Hematopoietic multipotent progenitor cell treated with erythropoietin and hydrocortisone succinate and interleukin-3 and kit ligand, for 4 days (in vitro differentiated cells): ENCODE measurements at regions not wholly inside any gene's neighbourhood (a gene's known extent, or its start where the extent isn't known, plus 50 kb on each side); places are given as distances from the start of the nearest gene placed in this dataset.
A peak's percentile ranks its signal among the peaks of the same experiment; 100 is the strongest.
"Not testable (repeated sequence)": the region's sequence is repeated elsewhere in the genome, so short reads cannot be mapped to it uniquely, and the experiment has no call there.

Experiments
- DNase-seq: peaks from one replicate; pipeline ENCODE4 v3.0.0-alpha.2; 2015

DNA sequence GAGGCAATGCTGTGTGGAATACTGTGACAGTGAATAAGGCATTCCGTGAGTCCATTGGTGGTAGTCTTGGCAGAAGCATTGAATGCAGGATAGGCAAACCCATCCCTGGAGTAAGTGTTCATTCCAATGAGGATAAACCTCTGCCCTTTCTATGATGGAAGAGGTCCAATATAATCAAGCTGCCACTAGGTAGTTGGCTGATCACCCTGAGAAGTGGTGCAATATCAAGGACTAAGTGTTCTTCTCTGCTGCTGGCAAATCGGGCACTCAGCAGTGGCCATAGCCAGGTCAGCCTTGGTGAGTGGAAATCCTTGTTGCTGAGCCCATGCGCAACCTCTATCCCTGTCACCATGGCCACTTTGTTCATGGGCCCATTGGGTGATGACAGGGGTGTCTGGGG lies 70.1 kb downstream of the FBXO4 start:
- no peak for DNase-seq

DNA sequence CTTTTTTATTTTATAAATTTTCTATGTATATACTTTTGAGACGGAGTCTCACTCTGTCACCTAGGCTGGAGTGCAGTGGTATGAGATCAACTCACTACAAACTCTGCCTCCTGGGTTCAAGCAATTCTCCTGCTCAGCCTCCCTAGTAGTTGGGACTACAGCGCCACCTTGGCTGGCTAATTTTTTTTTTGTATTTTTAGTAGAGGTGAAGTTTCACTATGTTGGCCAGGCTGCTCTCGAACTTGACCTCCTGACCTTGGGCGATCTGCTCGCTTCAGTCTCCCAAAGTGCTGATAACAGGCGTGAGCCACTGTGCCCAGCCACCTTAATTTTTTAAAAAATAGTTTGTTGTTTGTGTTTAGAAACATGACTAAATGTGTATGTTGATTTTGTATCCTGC lies 76.6 kb downstream of the FBXO4 start:
- no peak for DNase-seq

DNA sequence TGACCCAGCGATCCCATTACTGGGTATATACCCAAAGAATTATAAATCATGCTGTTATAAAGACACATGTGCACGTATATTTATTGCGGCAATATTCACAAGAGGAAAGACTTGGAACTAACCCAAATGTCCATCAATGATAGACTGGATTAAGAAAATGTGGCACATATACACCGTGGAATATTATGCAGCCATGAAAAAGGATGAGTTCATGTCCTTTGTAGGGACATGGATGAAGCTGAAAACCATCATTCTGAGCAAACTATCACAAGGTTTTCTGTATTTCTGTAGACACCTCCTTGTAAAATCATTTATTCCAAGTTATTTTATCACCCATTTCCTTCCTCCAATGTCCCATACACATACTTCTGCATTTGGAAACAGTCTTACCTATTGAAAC lies 78.8 kb downstream of the FBXO4 start:
- not testable (repeated sequence) for DNase-seq

DNA sequence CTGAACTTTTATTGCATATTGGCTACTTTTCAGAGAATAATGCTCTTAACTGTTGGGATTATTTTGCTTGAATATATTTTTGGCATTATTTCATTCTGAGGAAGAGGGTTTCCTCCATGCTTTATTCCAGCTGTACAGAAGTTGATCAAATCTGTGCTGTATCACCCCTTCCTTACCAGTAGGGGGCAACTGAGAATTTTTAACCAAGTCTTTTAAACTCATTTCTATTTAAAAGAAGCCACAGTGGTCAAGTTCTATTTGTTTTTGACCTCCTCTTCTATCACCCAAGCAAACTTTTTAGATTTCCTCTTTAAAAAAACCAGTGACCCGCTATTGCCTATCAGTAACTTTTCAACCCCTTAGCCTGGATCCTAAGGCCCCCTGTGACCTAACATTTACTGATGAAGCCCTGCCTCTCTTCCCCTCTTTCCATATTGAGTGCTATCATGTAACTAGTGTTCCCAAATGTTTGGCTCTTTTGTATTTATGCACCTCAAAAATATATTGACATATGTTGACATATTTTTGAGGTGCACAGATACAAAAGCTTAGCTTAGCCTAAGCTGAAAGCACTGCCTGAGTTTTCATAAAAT lies 80.6 kb downstream of the FBXO4 start:
- DNase-seq: peak; percentile 56

DNA sequence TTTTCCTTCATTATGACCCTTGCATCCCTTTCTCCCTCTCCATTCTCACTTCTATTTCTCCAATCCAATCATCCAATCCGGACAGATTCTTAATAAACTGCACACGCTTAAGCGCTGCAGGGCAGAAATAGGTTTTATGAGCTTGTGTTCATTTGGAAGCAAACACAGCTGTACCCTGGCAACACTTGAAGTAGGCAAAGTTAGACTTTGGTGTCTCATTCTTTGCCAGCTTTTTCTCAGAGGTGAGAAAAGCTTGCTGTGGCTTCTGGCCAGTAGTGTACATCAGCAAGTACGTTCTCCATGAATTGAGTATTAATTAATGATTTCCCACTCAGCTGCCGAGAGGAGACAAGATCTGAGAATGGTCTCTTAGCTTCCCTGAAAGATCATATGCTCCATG lies 88.5 kb downstream of the FBXO4 start:
- no peak for DNase-seq

DNA sequence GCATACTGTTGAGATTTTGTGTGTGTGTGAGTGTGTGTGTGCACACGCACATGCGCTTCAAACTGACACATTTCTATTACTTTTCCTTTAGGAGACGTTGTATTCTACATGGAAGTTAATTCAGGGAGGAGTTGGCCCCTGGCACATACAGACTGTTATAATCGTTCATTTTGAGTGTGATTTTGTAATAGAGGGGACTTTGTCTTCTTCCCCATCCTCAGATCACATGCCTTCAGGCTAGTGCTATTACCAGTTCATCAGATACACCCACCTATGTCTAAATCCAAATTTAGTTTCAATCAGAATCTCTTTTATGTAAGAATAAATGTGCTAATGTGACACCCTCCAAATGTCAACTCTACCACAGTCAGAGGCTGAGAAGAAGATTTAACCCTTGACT lies 90.2 kb downstream of the FBXO4 start:
- DNase-seq: no peak

DNA sequence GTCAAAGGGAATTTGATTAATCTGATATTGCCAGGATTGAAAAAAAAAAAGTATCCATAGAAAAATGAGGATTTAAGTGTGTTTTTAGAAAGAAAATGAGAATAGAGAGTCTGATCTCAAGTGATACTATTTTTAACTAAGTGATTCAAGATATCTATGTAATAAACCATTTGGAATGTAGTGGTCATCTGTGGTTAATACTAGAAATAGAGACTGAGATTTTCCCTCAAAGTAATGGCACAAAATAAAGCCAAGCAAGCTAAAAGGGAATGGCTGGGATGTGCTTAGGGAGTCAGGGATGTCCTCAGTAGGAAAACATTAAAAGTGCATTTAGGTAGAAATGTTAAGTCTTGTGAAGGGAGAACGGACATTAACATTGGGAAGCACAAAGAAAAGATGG lies 90.6 kb downstream of the FBXO4 start:
- DNase-seq: no peak

DNA sequence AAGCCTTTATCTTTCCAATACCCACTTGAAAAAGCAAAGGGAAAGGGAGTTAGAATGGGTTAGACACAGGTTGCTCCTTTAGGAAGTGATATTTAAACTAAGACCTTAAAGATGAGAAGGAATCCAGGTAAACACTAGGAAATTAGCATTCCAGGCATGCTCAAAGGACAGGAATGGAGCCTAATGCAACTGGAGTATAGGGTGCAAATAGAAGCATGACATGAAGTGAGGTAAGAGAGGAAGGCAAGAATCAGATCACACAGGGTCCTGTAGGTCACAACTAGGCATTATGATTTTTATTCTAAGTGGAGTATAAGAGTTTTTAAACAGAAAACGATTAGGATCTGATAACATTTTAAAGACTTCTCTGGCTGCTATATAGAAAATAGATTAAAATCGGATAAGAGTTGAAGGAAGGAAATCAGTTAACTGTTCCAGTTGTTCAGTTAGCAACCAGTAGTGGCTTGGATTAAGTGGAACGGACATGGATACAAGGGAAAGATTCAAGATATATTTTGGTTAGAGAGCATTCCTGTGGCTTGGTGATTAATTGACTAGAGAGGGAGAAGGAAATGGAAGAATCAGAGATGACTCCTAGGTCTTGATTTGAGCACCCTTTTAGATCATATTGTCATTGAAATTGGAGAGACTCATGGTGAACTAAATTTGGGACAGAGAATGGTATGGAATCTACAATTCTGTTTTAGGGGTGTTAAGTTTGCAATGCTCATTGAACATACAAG lies 95.9 kb downstream of the FBXO4 start:
- DNase-seq: no peak

DNA sequence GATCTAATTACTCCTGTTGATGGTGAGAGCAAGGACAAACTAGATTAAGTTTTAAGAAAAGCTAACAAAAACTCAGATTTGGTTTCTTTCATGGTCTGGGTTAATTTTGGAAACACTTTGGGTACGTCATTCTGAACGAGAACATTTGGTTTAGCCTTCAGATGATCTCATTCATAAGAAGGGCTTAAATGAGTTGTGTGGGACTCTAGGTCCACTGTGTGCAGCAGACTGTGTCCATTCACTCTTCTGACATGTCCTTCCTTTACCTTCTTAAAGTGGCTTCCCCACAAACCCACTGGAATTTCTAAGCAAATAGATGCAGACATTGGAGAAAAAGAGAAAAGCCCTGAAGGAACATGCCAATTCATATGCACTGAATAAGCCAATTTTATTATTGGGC lies 96.8 kb downstream of the FBXO4 start:
- no peak for DNase-seq

DNA sequence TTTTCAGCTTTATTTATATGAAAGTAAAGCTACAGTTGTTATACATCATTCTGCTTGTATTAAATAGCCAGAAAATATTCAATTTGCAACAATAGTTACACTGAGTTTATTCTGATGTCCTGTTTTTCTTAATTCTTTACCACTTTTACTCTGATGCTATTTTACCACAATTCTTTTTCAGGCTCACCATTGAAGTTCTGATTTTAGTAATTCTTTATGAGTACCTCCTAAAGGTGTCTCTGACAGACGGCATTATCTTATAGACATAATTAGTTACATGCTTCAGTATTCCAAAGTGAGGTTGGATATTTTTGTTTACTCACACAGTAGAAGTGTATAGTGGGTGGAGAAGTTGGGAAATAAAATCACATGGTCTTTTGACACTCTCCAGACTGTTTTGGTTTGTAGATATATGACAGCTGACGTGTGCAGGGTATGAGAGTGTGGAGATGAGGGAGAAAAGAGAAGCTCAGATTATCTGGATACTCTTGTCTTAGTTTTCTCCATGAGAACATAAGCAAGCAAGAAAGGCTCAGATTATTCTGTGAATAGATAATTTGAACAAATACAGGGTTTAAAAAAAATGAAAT lies 97.4 kb downstream of the FBXO4 start:
- DNase-seq: no peak

DNA sequence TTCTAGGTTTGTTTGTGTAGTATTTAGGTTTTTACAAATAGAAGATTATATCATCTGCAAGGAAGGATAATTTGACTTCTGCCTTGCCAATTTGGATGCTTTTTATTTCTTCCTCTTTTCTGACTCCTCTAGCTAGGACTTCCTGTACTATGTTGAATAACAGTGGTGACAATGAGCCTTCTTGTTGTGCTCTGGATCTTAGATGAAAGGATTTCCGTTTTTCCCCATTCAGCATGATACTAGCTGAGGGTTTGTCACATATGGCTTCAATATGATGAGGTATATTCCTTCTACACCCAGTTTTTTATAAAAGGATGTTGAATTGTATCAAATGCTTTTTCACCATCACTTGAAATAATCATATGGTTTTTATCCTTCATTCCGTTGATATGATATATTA lies 101.4 kb downstream of the FBXO4 start:
- no peak for DNase-seq

DNA sequence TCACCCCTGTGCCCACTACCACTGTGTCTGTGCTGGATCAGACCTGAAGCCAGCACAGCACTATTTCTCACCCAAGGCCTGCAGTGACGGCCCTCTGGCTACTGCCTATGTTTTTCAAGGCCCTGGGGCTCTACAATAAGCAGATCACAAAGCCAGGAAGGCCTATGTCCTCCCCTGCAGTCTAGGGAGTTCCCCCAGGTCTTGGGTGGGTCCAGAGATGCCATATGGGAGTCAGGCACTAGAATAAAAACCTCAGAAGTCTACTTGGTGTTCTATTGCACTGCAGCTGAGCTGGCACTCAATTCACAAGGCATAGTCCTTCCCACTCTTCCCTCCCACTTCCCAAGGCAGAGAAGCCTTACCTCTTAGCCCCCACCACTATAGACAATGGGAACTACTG lies 107.1 kb downstream of the FBXO4 start:
- no peak for DNase-seq

DNA sequence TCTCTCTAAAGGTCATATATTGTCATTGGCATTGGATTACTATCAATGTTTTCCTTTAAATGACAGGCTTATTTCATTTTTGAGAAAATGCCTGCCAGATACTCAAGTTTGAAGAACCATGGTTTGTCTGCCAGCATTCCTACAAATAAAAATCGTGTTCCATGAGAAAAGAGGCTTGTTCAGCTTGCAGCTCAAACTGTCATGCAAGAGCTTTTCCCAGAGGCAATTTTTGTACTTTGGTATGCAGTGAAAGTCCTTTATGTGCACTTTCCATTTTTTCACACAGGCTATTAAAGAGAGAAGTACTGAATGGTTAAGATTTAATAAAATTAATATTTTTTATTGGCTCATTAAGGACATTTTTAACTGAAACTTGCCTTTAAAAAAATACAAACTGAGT lies 110.4 kb downstream of the FBXO4 start:
- no peak for DNase-seq

DNA sequence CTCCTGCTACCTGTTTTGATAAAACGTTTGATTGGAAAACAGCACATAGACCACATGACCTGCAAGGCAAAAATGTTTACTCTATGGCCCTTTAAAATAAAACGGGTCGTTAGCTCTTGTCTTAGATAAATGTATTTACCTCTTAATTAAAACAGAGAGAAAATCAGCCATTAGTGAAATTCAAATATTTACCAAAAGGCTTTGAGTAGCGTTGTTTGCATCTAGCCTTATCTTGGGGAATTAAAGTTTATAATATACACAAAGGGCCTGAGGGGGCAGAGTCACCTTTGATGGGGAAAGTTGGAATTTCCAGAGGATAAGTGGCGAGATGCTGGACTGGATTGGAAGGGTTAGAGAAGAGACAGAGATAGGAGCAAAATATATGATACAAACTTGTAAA lies 111.3 kb downstream of the FBXO4 start:
- DNase-seq: no peak

DNA sequence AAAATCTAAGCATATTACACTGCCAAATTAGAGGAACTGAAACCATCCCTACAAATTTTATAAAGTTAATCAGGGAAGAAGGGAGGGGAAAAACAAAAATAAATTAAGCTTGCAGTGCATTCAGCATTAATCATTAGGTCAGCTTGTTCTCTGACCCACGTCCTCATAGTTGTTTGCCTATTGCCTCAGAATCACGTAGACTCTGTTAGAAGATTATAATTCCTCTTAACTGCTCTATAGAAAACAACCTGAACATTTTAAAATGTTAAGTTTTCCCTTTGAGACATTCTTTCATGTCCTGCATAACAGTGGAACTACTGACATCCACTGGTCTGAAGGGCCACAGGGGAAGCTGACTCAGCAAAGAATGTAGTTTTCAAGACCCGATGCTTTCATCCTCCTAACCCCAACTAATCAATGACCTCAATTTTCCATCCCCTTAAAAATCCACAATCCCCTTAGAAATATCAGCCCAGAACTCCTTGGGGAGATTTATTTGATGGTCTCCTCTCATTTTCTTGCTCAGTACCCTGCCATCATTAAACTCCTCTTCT lies 112.4 kb downstream of the FBXO4 start:
- no peak for DNase-seq

DNA sequence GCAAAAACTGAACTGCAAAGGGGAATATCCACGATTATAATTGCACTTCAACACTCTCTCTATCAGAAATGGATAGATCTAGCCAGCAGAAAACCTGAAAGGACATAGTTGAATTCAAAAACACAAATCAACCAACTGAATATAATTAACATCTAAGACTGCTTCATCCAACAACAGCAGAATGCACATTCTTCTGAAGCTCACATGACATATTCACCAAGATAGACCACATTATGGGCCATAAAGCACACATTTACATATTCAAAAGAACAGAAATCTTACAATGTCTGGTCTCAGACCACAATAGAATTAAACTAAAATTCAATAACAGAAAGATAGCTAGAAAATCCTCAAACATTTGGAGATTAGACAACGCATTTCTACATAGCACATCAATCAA lies 118.3 kb downstream of the FBXO4 start:
- no peak for DNase-seq

DNA sequence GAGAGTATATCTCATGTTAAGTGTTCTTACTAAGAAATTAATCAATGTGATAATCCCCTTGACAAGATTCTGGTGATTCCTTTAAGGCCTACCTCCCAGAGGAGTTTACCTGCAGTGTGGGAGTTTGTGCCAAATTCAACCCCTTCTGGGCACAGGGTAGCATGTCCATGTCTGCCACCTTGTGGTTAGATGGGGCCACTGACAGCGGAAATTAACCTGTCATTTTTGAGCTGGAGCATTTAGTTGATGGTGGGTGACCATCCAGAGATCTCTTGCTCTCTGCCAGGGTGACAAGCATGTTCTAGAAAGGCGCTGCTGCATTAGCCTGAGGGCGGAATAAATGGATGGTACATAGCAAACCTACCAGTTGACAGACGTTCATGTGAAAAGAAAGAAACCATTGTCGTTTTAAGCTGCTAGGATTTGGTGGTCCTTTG lies 132.2 kb downstream of the FBXO4 start:
- DNase-seq: peak; percentile 66

DNA sequence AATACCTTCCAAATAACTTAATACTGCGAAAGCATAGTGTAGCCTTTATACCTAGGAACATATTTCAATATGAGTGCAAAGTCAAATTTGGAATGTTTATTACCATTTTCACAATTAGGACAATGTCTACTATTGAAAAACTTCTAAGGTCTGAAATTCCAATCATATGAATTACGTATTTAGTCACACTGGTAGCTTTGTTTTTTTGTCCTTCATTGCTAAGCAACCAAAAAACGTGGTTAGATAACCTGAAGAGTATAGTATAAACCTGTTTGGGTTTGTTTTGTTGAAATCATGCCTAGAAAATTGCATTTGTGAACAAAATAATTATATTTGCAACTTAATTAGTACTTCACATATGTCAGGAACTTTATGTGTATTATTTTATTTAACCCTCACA lies 134.2 kb downstream of the FBXO4 start:
- DNase-seq: no peak

DNA sequence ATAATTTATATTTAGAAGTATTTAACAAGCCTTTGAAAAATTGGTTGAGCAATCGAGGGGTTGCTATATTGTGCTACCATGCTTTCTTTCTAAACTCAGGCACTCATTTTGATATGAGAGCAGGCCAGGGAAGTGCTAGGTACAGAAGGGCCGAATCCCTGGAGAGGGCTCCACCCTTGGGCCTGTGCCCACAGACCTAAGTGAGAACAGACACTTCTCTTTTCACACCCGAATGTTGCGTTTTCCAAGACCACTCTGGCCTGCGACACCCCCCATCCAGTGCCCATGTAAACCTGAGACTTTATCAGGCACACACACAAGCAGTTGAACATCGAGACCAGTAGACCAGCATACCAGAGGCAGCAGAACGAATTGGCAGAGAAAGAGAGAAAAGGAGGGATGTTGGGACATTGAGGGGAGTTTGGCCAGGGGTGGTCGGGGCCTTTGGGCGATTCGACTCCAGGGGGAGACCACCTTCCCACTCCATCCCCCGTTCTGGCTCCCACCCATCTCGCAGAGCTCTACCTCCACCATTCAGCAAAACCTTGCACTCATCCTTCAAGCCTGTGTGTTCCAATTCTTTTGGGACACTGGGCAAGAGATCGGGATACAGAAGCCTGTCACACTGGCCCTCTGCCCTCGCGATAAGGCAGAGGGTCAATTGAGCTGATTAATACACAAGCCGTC lies 134.8 kb downstream of the FBXO4 start:
- no peak for DNase-seq

DNA sequence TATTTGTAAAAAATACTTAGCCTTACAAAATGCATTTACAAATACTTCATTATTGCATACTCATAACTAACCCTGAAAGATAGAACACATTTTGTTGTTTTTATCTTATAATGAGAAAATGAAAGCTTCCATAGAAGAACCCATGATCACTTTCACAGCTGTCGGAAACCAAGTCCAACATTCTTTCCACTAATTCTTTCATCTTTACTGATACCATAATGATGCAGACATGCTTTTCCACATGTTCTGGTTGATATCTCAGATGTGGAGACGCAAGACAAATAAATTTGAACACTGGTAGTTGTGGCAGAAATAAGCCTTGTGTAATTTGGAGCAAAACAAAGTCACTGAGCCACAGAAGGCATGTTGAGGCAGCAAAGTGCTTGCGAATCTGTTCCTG lies 136.0 kb downstream of the FBXO4 start:
- no peak for DNase-seq

DNA sequence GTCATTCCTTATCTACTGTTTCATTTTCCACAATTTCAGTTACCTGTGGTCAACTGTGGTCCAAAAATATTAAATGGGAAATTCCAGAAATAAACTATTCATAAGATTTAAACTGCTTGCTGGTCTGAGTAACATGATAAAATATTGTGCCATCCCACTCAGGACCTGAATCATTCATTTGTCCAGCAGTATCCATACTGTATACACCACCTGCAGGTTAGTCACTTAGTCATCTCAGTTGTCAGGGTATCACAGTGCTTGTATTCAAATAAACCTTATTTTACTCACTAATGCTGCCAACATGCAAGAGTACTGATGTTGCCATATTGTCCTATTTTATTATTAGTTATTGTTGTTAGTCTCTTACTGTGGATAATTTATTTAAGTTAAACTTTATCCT lies 139.7 kb downstream of the FBXO4 start:
- no peak for DNase-seq

DNA sequence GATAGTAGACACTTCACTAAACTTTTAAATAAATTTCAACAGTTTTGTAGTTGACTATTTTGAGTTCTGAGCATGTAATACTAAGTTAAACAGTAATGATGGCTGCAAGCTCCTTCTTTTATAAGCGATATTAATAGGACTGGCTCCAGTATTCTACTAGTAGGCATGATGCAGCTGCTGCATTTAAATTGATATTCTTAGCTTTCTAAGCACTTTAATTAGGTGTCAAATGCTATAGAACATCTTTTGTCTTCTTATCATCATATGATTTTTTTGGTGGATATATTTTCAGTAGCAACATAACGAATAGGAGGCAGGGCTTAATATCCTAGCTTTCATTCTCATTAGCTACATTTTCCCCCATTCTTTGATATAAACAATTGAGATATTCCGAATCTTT lies 141.1 kb downstream of the FBXO4 start:
- no peak for DNase-seq

DNA sequence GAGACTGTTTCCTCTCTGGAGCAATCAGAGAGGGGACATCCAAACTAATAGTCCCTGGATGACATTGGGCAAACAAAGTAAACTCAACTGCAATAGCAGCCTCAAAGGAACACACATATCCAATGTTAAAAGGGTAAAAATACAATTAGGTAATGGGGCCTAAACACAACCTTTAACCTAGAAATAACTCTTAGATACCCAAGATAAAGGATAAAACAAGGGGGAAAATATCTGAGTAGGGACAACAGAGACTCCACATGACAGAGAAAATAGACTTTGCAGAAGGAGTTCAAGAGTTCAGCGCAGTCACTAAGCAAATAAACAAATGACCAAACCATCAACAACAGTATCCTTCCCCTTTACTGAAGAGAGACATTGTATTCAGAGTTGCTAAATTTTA lies 149.3 kb downstream of the FBXO4 start:
- no peak for DNase-seq

DNA sequence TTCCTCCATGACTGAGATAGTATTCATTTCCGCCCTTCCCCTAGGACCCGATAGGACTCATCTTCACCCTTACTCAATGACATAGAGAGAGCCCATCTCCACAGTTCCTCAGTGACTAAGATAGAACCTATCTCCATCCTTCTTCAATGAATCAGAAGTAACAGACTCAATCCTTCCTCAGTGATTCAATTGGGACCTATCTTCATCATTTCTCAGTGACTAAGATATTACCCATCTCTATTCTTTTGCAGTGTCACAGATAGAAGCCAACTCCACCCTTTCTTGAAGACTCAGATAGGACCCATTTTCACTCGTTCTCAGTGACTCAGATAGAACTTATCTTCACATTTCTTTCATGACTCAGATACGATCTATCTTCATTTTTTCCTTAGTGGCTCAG lies 164.6 kb downstream of the FBXO4 start:
- no peak for DNase-seq
